ENCODE measurements at regions not wholly inside any gene's neighbourhood (a gene's known extent, or its start where the extent isn't known, plus 50 kb on each side); places are given as distances from the start of the nearest gene placed in this dataset.

- DNase-seq = no peak
Measured at GRCh38 chr4:122027203-122027602, 75.3 kb upstream of the TRPC3 start.

GRCh38 chr4:122017296-122017695, 65.4 kb upstream of the TRPC3 start:
- DNase-seq = no peak

- DNase-seq = no peak
Measured at GRCh38 chr4:122015203-122015602, 63.3 kb upstream of the TRPC3 start.

DNA sequence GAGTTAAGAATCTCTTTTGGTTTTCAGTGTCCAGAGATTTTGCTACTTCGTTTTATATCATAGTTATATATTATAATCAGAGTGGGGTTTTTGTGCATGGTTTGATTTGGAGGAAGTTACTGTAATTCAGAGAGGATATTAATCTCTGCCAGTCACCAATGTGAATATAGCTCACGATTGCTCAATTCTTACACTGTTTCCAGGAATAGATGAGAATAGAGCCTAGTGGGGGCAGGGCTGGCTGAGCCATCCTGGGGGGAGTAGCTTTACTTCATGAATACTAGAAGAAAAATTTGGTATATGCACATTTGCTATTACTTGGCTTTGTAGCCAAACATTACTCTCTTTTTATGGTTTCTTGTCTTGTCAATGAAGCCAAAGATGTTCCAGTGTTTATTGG, 60.9 kb upstream of the TRPC3 start:
- DNase-seq = no peak

- no peak for DNase-seq
Measured at GRCh38 chr4:122010610-122011009, 58.8 kb upstream of the TRPC3 start.

- no peak for DNase-seq
Measured at GRCh38 chr4:122009524-122009923, 57.7 kb upstream of the TRPC3 start.

DNA sequence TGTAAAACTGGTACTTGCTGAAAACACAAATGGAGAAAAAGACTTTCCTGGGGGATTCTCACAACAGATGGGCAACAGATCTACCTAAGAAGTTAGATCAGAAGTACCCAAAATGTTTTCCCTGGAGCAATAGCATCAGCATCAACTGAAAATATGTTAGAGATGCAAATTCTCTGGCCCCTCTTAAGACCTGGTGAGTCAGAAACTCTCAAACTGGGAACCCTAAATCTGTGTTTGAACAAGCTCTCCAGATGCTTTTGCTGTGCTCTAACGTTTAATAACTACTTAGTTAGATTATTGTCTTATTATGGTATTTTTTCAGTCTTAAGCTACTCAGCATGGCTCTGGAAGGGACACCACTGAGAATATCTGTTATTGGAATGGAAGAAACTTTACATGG, 55.2 kb upstream of the TRPC3 start:
- no peak for DNase-seq

- no peak for DNase-seq
Measured at GRCh38 chr4:122005064-122005755, 53.4 kb upstream of the TRPC3 start.

DNA sequence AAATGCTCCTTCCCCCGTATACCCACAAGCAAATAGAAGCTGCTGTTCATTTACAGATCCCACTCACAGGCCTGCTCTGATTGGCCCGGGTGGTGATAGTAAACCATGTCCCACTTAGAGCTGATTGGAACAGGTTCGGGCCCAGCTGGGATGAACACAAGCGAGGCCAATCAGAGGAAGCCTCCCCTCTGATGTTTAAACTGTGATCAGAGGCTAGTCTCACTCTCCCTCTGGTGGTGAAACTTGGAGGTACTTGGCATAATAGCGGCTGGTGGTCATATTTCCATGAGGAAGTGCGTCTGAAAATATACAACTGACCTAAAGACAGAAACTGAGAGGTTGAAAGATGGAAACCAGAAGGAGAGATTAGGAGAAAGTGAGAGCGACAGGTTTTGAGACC, 51.5 kb upstream of the TRPC3 start:
- peak; percentile 23 to 56 for DNase-seq
